GM19239 (cell line): ENCODE measurements at regions not wholly inside any gene's neighbourhood (a gene's known extent, or its start where the extent isn't known, plus 50 kb on each side); places are given as distances from the start of the nearest gene placed in this dataset.
"Not testable (repeated sequence)": the region's sequence is repeated elsewhere in the genome, so short reads cannot be mapped to it uniquely, and the experiment has no call there.

Experiments
- DNase-seq: peaks from one replicate; pipeline ENCODE4 v3.0.0; 2011; ENCODE audit warnings: low spot score; ENCODE audit not compliant: insufficient read length
- FAIRE-seq: peaks from 2 replicates; lab custom pipeline; 2011; peaks lifted over from hg19 to GRCh38; lab: Jason Lieb, UNC

DNA sequence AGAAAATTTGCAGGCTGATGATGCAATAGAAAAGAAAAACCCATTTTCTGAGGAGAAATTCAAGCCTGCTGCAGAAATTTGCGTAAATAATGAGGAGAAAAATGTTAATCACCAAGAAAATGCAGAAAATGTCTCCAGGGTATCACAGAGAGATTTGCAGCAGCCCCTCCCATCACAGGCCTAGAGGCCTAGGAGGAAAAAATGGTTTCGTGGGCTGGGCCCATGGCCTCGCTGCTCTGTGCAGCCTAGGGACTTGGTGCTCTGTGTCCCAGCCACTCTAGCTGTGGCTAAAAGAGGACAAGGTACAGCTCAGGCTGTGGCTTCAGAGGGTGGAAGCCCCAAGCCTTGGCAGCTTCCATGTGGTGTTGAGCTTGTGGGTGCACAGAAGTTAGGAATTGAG lies 374.8 kb upstream of the BOD1L1 start:
- not testable (repeated sequence) for DNase-seq, FAIRE-seq

DNA sequence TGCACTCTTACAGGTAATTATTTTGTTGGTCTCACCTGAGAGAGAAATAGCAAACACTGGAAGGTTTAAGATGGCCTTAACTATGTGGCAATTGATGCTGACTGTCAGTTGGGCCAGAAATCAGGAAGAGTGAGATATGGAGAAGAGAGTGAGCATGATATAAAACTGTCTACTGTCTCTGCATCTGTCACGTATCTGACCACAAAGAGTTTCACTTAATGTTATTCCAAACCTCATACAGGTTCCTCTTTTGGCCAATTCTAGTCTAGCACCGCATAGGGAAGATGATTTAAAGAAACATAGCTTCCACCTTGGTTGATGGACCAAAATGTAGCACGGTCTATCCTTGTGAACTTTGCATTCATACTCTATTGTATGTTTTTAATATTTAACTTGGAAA lies 381.0 kb upstream of the BOD1L1 start:
- no peak for FAIRE-seq
- no peak for DNase-seq

DNA sequence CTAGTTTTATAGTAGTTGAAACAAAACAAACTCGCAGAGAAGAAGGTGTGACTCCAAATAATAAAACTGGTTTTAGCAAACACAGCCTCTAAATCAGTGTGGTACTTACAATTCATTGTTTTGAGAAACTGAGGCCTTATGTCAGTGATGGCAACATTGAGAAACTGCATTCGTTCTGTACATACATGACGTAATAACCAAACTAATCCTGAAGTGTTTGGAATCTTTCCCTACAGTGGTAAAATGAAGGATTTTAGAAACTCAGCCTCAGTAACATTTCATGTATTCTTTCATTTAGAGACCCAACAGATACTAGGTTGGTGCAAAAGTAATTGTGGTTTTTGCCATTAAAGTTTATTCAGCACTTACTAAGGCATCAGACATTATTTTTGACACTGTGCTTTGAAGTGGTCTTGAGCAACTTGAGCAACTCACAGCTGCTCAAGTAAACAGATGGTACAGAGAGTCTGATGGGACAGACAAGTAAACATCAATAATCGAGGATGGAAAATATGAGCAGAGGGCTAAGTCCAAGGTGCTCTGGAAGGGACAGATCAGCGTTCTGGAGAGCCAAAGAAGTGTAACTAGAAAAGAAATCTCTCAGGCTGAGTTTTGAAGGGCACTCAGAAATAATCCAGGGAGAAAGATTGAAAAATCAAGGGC lies 390.8 kb upstream of the BOD1L1 start:
- DNase-seq (no peak), FAIRE-seq (no peak)

DNA sequence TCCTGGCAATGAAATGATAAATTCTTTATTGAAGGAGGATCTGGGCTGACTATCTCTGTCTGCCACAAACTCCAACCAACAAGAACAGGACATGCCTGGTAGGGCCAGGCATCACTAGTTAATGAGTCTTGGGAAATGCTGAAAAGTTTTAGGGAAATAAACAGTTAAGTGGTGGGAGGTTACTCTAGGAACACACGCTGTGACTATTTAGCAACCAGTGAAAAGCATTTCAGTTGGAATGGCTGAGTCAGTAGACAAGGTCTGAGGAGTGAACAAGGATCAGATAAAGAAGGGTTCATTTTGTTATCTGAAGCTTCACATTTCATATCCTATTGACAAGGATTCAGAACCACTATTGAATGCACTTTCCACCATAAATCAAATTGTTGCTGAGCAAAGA lies 394.9 kb upstream of the BOD1L1 start:
- no peak for FAIRE-seq
- DNase-seq, result no peak

DNA sequence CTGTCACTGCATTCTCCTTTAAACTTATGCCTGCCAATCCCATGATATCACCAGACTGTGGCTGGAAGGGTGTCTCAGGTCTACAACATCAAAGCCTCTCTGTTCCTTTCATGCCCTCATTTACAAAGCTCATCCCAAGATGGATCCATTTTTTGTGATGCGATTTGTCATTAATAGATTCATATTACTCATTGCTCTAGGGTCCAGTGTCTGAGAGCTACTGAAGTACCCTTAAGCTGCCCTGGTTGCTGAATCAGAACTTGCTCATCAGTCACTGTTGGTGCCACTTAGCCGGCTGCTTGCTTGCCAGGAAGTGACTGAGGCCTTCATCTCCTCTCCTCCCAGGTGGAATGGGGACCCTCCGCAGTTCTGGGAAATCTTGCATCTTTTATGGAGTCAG lies 395.5 kb upstream of the BOD1L1 start:
- no peak for FAIRE-seq
- no peak for DNase-seq

DNA sequence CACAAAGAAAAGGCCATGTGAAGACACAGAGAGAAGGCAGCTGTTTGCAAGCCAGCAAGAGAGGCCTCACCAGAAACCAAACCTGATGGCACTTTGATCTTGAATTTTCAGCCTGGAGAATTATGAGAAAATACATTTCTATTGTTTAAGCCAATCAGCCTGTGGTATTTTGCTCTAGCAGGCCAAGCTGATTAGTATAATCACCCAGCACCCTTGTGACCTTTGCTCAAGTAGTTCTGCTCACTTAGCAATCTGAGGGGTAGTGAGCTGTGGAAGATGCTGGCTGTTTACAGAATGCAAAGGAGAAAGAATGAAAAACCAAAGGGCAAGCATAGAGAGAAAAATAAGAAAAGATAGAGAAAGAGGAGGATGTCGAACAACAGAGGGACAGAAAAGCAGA lies 396.4 kb upstream of the BOD1L1 start:
- FAIRE-seq (no peak), DNase-seq (no peak)

DNA sequence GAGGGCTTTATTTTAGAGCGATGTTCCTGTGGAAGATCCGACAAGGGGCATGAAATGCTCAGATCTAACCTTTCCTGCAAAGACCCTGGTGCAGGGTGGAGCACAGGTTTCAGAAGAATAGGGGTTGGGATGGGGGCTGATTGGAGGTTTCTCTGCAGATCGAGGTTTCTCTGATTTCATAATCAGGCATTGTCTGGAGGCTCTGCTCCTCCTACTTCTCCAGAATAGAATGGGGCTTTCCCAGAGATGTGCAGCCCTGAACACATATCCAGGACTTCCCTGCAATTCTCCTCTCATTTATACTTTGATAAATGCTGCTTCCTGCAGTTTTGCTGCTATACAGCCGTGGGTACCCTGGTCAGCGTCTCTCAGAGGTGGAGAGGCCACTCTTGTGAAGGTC lies 397.6 kb upstream of the BOD1L1 start:
- no peak for FAIRE-seq

DNA sequence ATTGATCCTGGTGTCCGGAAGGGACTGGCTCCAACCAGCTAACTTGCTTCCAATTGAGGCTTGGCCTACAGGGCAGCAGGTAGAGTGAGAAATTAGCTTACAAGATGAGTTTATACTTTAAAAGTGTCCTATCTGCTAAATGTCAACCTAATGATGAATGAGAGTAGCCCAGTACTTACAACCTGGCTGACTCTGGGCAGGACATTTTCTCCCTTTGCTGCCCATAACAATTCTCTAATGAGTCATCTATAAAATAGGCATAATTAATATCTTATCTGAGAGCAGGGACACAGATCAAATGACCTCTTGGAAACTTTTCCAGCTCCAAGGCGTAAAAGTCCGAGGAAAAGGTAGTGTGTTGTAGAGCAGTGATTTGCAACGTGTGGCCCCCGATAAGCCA lies 398.4 kb upstream of the BOD1L1 start:
- DNase-seq, result no peak
- no peak for FAIRE-seq

More for the DNA sequence above, 397.6 kb upstream of the BOD1L1 start:
- DNase-seq, result no peak

DNA sequence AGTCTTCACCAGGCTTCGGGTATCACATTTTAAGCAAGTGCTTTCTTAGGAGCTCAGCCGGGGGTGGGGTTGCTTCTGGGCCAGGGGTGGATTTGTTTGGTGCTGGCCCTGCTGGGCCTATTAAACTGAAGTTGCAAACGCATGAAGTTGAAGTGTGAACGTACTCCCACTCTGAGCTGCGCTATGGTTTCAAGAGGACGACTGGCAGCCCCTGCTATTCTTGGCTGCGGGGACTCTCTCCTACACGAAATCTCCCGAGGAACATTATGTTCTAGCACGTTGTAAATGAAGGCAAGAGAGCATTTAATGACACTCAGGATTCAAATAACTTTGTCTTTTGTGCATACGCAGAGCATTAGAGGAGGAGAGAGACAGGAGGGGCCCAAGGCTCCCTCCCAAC lies 401.3 kb upstream of the BOD1L1 start:
- DNase-seq (no peak), FAIRE-seq (no peak)

DNA sequence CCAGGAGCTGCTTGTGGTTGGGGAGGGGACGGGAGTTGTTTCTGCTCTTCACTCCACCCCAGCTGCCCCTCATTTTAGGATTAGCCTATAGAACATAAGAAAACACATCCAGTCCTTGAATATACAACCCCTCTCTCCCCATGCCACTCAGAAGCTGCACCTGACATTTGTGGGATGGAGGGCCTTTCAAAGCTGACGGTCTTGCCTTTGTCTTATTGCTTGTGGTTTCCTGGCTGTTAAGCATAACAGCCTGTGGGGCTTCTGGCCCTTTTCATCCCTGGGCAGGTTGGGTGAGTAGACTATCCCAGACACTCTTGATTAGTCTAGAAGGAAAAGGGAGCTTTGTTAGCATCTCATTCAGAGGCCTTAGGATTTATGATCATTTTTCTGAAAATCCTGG lies 407.6 kb upstream of the BOD1L1 start:
- FAIRE-seq (no peak), DNase-seq (no peak)

DNA sequence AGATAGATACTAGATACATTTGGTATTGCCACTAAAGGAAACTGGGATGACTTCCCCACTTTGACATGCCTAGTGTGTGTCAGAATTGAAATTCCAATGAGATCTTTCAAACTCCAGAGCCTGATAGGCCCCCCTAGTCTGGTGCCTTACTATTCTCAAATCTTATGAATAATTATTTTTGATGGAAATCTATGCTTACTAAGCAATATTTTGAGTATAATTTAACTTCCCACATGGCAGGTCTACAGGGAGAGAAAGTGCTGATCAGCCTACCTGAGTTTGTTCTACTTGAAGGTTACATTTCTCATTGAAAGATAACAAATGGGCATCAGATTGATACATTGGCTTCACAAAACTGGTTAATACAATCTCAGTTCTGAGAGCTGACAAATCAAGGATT lies 415.7 kb upstream of the BOD1L1 start:
- no peak for FAIRE-seq
- no peak for DNase-seq

DNA sequence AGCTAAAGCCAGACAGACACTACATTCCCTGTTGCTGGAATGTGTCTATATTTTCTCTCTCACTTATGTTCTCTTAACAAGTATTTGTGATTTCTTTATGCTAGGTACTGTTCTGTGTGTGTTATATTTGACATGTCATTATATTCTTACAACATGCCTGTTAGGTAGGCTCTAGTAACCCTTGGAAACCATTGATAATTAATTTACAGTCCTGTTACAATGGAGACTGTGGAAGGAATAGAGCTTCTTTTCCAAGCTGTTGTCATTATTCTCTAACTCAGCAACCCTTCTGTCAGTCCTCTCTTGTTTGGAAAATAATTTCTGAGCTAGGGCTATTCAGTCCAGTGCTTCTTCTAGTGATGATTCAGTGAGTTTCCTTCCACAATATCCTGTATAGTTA lies 419.1 kb upstream of the BOD1L1 start:
- no peak for DNase-seq
- FAIRE-seq, result no peak

DNA sequence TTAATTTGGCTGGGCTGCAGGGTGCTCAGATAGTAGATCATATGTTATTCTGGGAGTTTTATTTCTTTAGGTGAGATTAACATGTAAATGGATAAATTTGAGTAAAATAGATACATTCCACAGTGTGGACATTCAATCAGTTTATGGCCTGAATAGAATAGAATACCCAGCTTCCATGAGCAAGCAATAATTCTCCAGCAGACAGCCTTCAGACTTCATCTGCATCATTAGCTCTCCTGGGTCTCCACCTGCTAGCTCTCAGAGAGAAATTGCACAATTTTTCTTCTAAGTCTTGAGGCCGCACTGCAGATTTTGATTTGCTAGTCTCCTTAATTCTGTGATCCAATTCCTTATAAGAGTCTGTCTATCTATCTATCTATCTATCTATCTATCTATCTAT lies 420.3 kb upstream of the BOD1L1 start:
- FAIRE-seq (no peak), DNase-seq (no peak)

DNA sequence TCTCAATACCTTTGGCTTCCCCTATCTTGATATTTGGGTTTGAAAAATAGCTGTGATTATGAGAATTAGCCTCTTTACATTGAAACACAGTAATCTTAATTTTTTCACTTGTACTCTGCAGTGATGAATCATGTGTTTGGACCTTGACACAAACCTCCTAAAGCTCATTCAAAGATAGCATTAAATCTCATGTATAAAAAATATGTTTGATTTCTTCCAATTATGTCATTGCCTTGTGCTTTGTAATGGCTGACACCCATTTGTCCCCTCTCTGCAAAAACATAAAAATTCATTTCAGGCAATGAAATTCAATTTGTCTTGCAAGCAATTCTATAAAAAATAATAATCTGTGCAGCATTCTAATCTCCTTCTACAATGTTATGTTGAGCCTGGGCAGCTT lies 422.4 kb upstream of the BOD1L1 start:
- no peak for DNase-seq
- FAIRE-seq, result no peak

DNA sequence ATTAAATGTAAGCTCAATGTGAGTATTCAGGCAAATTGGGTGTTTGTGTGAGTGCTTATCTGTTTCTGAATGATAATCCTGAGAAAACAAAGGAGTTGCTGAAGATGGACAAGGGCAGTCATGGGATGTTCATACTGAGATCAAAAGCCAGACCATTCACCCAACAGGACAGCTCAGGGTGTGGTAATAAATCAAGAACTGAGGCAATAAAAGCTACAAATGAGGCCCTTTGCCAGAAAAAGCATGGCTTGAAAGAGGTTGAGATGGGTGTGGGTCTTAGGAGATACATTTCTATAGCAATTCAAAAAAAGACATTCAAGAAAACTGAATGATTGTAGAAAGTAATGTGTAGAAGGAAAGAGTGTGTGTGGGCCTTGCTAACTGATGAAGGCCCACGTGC lies 425.8 kb upstream of the BOD1L1 start:
- DNase-seq (no peak), FAIRE-seq (no peak)

DNA sequence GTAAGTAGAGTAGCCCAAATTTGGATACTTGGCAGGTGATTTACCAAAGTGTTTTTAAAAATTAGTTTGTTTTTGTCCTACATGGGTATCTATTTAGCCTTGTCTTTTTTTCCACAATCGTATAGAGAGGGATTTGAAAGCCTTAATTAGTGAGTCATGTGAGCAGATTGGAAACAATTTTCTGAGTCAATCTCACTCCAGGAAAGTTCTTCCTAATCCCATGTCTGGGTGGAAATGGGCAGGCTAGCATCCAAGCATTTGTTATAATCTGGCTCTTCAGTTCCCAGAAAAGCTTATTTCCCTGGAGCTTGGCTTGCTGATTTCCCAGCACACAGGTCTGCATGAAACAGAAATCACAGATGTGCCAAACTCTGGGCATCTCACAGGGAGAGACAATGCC lies 426.9 kb upstream of the BOD1L1 start:
- DNase-seq (no peak), FAIRE-seq (no peak)

DNA sequence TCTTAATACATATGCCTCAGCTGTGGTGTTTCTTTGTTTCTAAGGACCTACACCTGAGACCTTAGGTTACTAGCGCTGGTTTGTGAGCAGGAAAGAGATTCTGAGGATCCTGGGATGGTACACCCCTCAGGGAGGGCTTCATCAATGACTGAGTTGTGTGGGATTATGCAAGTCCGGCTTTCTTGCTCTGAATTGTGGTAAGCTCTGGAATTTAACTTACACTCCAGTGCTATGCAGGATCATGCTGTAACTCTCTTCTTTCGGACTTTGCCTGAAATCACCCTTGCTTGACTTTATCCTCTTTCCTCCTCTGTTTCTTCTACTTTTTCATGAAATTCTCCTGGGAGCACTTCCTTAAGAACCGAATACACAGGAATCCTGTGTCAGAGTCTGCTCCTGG lies 431.5 kb upstream of the BOD1L1 start:
- DNase-seq, result no peak
- no peak for FAIRE-seq

DNA sequence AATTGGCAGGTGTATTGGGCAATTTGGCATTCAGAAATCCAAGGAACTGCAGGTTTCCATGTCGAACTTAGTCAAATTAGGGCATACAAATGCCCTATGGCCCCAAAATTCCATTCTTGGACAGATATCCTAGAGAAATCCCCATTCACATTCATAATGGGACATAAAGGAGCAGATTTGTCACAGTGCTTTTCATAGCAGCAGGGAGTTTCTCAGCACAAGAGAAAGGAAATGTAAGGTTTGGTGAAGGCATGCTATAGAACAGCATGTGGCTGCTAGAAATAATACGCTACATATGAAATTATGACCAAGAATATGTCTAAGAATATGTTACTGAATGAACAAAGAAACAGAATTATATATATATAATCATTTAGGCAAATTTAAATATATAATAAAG lies 437.5 kb upstream of the BOD1L1 start:
- DNase-seq (no peak), FAIRE-seq (no peak)

DNA sequence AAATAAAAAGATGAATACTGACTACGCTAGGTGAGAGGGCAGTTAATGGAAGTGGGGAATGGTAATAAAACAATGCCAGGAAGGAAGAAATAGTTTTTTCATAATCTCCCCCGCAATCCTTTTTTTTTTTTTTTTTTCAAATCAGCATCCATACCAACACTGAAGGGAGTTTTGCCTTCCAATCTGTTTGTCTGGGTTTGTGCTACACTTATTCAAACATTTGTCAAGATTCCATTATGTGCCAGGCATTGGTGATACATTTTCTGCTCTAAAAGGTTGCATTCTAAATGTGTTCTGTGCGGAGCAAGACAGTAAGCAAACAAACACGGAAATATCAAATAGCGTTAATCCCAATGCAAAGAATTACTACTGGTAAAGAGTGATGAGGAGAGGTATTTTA lies 437.9 kb upstream of the BOD1L1 start:
- DNase-seq (no peak), FAIRE-seq (no peak)

DNA sequence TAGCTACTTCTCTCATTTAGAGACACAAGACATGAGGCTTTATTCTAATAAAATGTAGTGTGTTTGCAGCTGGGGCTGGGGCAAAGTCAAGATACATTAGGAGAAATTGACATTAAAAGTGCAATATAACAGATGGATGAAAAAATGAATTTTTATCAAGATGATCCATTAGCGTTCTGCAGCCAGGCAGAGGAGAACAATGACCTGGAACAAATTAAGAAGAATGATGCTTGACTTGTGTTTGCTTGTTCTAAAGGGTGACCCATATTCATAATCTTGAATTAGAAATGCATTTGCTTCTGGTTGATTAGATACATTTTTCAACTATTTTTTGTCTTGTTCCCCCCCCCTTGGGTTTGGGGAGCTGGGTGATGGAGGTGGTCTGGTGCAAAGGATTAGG lies 439.5 kb upstream of the BOD1L1 start:
- FAIRE-seq, result no peak
- DNase-seq, result no peak

DNA sequence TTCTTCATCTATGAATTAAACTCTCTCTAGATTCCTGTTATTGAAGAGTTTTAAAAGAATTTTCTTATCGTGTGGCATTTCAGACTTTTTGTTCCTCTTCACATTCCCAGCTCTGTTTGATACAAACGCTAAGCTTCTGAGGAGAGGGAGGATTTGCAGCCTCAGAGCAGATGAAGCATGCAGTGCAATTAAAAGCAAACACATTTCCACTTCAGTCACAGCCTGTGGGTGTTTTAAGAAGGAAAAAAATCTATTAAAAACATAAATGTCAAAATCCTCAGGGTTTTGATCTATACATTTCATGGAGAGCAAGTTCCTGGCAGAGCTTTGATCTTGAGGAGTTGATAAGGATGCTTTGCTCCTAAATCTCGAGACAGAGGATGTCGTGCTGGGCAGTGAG lies 442.4 kb upstream of the BOD1L1 start:
- FAIRE-seq (no peak), DNase-seq (no peak)

DNA sequence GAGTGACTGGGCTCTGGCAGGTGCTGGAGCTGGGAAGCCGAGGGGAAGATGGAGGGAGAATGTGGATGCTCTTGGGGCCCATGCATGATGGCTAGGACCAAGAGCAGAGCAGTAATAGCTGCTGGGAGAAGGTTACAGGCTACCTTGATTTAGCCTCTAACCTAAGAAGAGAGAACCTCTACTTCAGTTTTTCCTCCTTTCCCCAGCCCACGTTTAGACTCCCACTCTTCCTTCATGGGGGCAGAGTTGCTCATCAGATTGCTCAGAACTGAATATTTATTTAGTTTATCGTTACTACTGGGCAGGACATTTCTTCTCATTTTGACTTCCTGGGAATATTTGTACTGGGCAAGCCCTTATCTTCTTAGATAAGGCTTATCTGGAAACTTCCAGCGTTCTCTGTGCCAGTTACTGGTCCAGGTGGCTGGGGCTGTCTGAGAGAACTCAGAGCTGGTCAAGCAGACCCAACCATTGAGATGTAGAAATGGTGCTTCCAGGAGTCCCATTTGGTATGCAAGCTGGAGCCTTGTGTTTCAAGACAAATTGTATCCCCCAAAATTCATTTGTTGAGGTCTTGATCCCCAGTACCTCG lies 442.9 kb upstream of the BOD1L1 start:
- FAIRE-seq, result no peak
- no peak for DNase-seq
